Lower leg skin (tissue), 4 donors: ENCODE measurements at regions not wholly inside any gene's neighbourhood (a gene's known extent, or its start where the extent isn't known, plus 50 kb on each side); places are given as distances from the start of the nearest gene placed in this dataset.

Experiments used
- DNase-seq, 2 donors: peaks; one replicate each; pipeline ENCODE4 v3.0.0-alpha.2; 2019; ENCODE audit warnings: low spot score in 2 of 2
- H3K4me3 ChIP-seq: fragments of 200-600 bp; sonication (generic); 2 replicates; pipeline ENCODE4 v1.5.1; 2017; ENCODE audit warnings: mild to moderate bottlenecking, low read depth; ENCODE audit not compliant: poor library complexity, severe bottlenecking
- CTCF ChIP-seq, 3 donors: fragments of 450-650 bp; IDR thresholded peaks; one replicate each; pipeline ENCODE4 v1.5.1; 2016; ENCODE audit warnings: antibody characterized with exemption in 3 of 3, mild to moderate bottlenecking in 3 of 3, moderate library complexity in 2 of 3
- POLR2A ChIP-seq, 2 donors: fragments of 450-650 bp; IDR thresholded peaks; one replicate each; pipeline ENCODE4 v1.6.1; 2016 to 2017; ENCODE audit warnings: antibody characterized with exemption in 2 of 2, mild to moderate bottlenecking in 1 of 2, moderate library complexity in 1 of 2
- WGBS, 2 donors: methylation state at CpG; one replicate each; pipeline ENCODE4 v1.1.5; 2018; 5-methylcytosine and 5-hydroxymethylcytosine counted together
- intact Hi-C: fragments of 100-400 bp; cut with DNase I; formaldehyde crosslinking; loops from one replicate; pipeline ENCODE4 v1.15.0; 2023; ENCODE audit warnings: low total_unique reads

GRCh38 chr3:10743366-10744097, 72.5 kb upstream of the SLC6A11 start:
- 71 to 89% methylated on average over 12 of the region's 12 CpGs for WGBS, 2 donors
- no peak for DNase-seq
- intact Hi-C loops: loop anchor here (5.0 kb wide), 1 partner anchor 396 kb away; no protein-coding TSS in a partner anchor

GRCh38 chr3:10744098-10744465, 71.9 kb upstream of the SLC6A11 start:
- no peak for DNase-seq
- TF ChIP-seq POLR2A (IDR thresholded peaks at IDR 0.05) (no peak), CTCF (IDR thresholded peaks at IDR 0.05) (no peak)
- intact Hi-C loops: loop anchor here (5.0 kb wide), 1 partner anchor 397 kb away; no protein-coding TSS in a partner anchor
- 13 to 25% methylated on average over 7 of the region's 7 CpGs for WGBS, 2 donors
- H3K4me3 ChIP-seq: no peak overlapping the region

More at GRCh38 chr3:10743366-10744097, 72.5 kb upstream of the SLC6A11 start:
- no peak for TF ChIP-seq POLR2A (IDR thresholded peaks at IDR 0.05)
- no peak for TF ChIP-seq CTCF (IDR thresholded peaks at IDR 0.05)
- no peak overlapping the region for H3K4me3 ChIP-seq

GRCh38 chr3:10745392-10745791, 70.6 kb upstream of the SLC6A11 start:
- intact Hi-C loops: no loop called here
- no peak overlapping the region for H3K4me3 ChIP-seq
- DNase-seq: no peak
- TF ChIP-seq POLR2A (IDR thresholded peaks at IDR 0.05) (no peak), CTCF (IDR thresholded peaks at IDR 0.05) (no peak)

- DNase-seq: no peak
- intact Hi-C loops: no loop called here
- H3K4me3 ChIP-seq: no peak overlapping the region
- 60% methylated on average over 4 of the region's 4 CpGs for WGBS, 2 donors
- TF ChIP-seq CTCF (IDR thresholded peaks at IDR 0.05) (no peak), POLR2A (IDR thresholded peaks at IDR 0.05) (no peak)
These were observed 70.0 kb upstream of the SLC6A11 start for GRCh38 chr3:10746001-10746400.

- 88 to 90% methylated on average over 2 of the region's 2 CpGs for WGBS, 2 donors
These were observed 69.3 kb upstream of the SLC6A11 start for GRCh38 chr3:10746684-10747083.

More at GRCh38 chr3:10746684-10747083, 69.3 kb upstream of the SLC6A11 start:
- H3K4me3 ChIP-seq: no peak overlapping the region
- TF ChIP-seq POLR2A (IDR thresholded peaks at IDR 0.05) (no peak), CTCF (IDR thresholded peaks at IDR 0.05) (no peak)
- intact Hi-C loops: no loop called here
- DNase-seq: no peak
